ENCODE measurements at regions not wholly inside any gene's neighbourhood (a gene's known extent, or its start where the extent isn't known, plus 50 kb on each side); places are given as distances from the start of the nearest gene placed in this dataset.

GRCh38 chr7:128145191-128145590 lies 95.9 kb upstream of the LEP start:
- no peak for DNase-seq

- DNase-seq: no peak
These were observed 95.0 kb upstream of the LEP start for GRCh38 chr7:128146052-128146451.

- DNase-seq: no peak
These were observed 92.4 kb upstream of the LEP start for GRCh38 chr7:128148676-128149075.

- no peak for DNase-seq
These were observed 90.7 kb upstream of the LEP start for GRCh38 chr7:128150223-128150865.

- DNase-seq: no peak
These were observed 89.4 kb upstream of the LEP start for GRCh38 chr7:128151635-128152034.

GRCh38 chr7:128152721-128153120 lies 88.4 kb upstream of the LEP start:
- DNase-seq: no peak

- no peak for DNase-seq
These were observed 87.6 kb upstream of the LEP start for GRCh38 chr7:128153436-128153835.

- DNase-seq: no peak
These were observed 86.6 kb upstream of the LEP start for GRCh38 chr7:128154504-128154903.

GRCh38 chr7:128155100-128155740 lies 85.9 kb upstream of the LEP start:
- no peak for DNase-seq

GRCh38 chr7:128157906-128158305 lies 83.2 kb upstream of the LEP start:
- DNase-seq: no peak

- DNase-seq: no peak
These were observed 82.7 kb upstream of the LEP start for GRCh38 chr7:128158370-128158769.

GRCh38 chr7:128160296-128160695 lies 80.8 kb upstream of the LEP start:
- DNase-seq: no peak

- no peak for DNase-seq
These were observed 79.5 kb upstream of the LEP start for GRCh38 chr7:128161466-128162125.

GRCh38 chr7:128162666-128163065 lies 78.4 kb upstream of the LEP start:
- DNase-seq: no peak

- DNase-seq: no peak
These were observed 77.6 kb upstream of the LEP start for GRCh38 chr7:128163473-128163872.

- no peak for DNase-seq
These were observed 76.8 kb upstream of the LEP start for GRCh38 chr7:128164061-128164954.

GRCh38 chr7:128164955-128165670 lies 76.0 kb upstream of the LEP start:
- DNase-seq: no peak

GRCh38 chr7:128165927-128166420 lies 75.1 kb upstream of the LEP start:
- DNase-seq: no peak

GRCh38 chr7:128166603-128167041 lies 74.5 kb upstream of the LEP start:
- DNase-seq: no peak

GRCh38 chr7:128167042-128167701 lies 73.9 kb upstream of the LEP start:
- DNase-seq: no peak

- DNase-seq: no peak
These were observed 73.0 kb upstream of the LEP start for GRCh38 chr7:128167791-128168666.

All from CD4-positive, alpha-beta T cell treated with Interferon alpha-2 for 1 hour (primary cell).